Amniotic stem cell (primary cell): ENCODE measurements at regions not wholly inside any gene's neighbourhood (a gene's known extent, or its start where the extent isn't known, plus 50 kb on each side); places are given as distances from the start of the nearest gene placed in this dataset.

Source experiments
- DNase-seq: peaks from one replicate; lab custom pipeline; 2025; lab: John Stamatoyannopoulos, UW

- DNase-seq: no peak
These were observed 87.4 kb upstream of the FZD10 start for GRCh38 chr12:130074661-130075406.

- DNase-seq: no peak
These were observed 86.7 kb upstream of the FZD10 start for GRCh38 chr12:130075497-130076076.

DNA sequence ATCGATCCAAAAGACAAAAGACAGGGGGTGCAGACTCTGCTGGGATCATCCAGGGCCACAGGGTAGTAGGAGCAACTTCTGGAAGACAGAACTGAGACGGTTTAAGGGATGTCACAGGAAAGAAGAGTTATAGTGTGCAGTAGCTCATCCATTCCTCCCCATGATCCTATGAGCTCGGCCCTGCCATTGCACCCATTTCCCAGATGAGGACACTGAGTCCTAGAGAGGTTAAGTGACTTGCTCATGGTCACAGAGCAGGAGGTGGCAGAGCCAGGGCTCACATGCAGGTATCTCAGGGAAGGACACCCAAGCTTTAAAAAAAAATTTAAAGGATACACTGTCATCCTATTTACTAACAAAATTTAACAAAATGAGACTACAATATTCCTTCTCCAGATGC is 86.1 kb upstream of the FZD10 start:
- DNase-seq: no peak

DNA sequence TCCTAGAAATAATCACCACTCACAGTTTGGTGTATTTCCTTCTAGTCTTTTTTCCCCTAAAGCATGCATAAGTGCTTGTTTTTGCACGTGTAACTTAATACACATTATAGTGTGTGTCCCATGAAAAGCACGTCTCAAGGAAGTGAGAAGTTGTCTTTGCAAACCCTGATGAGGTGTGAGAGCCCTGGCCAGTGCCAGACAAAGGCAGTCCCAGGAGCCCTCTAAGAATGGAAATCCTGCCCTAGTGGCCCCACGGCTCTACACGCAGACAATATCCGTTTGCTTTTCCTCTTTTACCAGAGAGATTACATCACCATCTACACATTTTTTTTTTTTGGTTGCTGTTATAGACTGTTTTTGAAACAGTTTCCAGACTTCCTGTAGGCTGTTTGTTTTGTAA is 85.5 kb upstream of the FZD10 start:
- no peak for DNase-seq

- DNase-seq: no peak
These were observed 83.4 kb upstream of the FZD10 start for GRCh38 chr12:130078852-130079251.

DNA sequence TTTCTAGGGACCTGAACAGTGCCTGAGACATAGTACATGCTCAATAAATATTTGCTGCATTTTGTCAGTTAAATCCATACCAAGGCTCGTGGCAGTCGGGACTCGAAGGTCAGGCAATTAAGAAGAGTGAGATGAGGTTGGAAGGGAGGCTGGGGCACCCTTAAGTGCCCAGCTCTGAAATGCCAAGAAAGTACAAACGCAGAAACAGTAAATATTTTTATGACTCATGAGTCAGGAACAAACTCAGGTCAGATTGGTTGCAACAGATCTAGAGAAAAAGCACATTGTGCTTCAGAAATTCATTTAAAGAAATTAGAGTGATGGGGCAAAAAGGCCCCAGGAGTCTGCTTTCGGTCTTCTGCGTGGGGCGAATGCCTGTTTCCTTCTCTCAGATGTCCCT is 83.0 kb upstream of the FZD10 start:
- no peak for DNase-seq

DNA sequence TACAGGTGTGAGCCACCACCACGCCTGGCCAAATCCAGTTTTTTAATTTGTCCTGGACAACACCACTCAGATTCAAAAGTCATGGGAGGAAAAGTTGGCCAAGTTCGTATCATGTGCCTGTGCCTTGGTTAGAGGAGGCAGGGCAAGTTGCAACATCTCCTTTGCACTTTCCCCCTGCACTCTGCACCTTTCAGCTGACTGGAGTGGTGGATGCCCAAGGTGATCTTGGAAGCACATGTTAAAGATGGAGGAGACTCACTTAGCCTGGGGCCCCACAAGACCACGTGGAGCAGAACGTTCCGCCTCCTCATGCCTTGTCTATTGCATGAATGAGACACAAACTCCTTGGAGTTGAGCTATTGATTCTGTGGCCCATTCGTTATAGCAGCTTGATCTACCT is 82.1 kb upstream of the FZD10 start:
- DNase-seq: no peak

- no peak for DNase-seq
These were observed 81.0 kb upstream of the FZD10 start for GRCh38 chr12:130081117-130081805.

- no peak for DNase-seq
These were observed 79.3 kb upstream of the FZD10 start for GRCh38 chr12:130083002-130083401.

GRCh38 chr12:130083734-130084133 is 78.5 kb upstream of the FZD10 start:
- no peak for DNase-seq

DNA sequence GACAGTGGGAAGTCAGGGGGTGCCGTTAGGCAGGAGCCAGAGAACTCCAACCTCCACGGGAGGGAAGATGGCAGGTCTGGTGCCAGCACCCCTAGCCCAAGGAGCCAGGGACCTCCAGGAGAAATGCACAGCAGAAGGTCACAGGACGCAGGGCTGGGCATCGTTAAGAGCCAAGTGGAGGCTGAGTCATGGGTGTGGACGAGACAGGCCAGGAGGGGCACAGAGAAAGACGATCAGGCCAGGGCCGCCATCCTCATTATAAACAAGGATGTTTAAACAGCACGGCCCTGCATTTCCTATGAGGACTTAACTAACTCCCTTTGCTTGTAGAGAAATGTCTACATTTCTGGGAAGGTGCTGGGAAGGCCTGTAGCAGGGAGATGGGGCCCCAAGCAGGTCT is 77.9 kb upstream of the FZD10 start:
- no peak for DNase-seq

- DNase-seq: no peak
These were observed 76.0 kb upstream of the FZD10 start for GRCh38 chr12:130086248-130086647.

GRCh38 chr12:130086797-130087196 is 75.5 kb upstream of the FZD10 start:
- DNase-seq: no peak

DNA sequence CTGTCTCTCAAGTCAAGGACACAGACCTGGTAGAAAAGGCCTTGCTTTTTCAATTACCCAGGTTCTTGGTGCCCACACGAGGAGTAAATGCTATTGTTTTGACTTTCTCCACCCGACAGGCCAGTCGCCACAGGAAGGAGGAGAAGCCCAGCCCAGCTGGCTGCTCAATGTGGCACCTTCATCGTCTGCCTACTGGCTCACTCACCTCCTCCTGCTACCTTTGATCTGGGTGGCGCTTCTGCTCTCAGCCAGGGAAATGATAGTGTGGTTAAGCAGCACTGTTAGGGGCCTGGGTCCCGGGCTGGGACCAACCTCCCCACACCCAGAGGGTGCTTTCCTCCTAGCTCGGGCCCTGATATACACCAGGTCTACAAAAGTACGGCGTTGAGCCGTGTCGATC is 75.0 kb upstream of the FZD10 start:
- no peak for DNase-seq

DNA sequence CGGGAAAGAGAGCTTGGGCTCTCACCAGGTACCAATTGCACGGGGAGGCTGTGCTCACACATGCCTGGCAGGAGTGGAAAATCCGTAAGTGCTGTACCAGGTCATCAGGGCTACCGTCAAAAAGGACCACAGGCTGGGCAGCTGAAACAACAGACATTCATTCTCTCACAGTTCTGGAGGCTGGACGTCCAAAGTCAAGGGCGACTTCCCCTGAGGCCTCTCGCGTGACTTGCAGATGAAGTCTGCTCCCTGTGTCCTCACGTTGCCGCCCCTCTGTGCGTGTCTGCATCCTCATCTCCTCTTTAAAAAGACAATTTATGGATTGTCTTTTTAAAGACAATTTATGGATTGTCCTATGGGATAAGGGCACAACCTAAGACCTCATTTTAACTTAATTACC is 73.8 kb upstream of the FZD10 start:
- DNase-seq: no peak

DNA sequence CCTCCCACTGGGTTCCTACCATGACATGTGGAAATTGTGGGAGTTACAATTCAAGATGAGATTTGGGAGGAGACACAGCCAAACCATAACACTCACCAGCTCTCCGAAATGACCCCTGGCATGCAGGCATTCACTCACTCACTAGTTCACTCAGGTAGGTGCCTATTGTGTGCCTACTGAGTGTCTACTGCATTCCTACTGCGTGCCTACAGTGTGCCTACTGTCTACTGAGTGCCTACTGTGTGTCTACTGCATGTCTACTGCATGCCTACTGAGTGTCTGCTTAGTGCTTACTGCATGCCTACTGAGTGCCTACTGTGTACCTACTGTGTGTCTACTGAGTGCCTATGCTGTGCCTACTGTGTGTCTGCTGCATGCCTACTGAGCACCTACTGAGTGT is 71.7 kb upstream of the FZD10 start:
- DNase-seq: no peak

DNA sequence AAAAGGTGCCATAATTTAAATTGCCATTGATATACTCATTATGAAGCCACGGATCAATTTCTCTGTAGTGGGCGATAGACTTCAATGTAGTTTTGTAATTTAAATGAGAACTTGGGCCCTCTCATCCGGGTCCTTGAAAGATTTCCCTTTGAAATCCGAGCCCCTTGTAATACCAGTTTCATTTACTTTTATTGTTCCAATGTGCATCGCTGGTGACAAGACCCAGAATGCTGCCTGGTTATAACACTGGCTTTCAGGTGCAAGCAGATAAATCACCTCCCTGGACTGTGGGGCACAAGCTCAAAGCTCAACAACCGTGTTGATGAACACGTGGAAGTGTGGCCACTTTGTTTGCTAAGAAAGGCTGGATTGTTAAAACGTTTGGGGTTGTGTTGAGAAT is 68.9 kb upstream of the FZD10 start:
- no peak for DNase-seq

- DNase-seq: no peak
These were observed 64.9 kb upstream of the FZD10 start for GRCh38 chr12:130097342-130097741.

- DNase-seq: no peak
These were observed 64.4 kb upstream of the FZD10 start for GRCh38 chr12:130097798-130098255.

GRCh38 chr12:130098301-130099005 is 63.8 kb upstream of the FZD10 start:
- DNase-seq: no peak

DNA sequence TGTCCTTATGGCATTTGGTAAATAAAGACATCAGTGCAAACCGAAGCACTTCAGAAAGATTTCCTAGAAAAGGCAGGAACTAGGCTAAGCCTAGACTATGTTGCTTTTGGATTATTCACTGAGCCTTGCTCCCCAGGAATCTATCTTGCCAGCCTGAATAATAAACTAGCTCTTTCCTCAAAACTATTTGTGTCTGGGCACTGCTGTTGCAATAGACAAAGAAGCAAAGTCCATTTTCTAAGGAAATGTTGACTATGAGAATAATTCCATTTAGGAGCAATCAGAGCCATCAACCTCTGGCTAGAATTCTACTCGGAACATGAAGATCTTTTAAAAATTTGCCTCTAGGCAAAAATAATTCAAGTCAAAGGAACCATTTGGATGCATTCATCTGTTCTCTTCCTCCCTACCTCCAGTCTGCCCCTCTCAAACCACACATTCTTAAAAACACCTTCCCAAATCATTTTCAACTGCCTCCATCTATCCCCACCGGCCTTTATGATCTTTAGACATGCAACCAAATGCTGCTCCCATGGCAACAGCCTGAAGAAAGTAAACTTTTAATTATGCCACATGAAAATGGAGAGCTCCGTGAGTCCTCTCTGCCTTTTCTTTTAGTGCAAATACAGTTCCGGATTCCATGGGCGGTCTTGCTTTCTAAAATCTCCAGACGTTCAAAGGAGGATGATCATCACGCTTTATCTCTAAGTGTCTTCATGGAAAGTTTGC is 61.5 kb upstream of the FZD10 start:
- no peak for DNase-seq

- DNase-seq: no peak
These were observed 60.9 kb upstream of the FZD10 start for GRCh38 chr12:130101370-130101769.
